ENCODE measurements at regions not wholly inside any gene's neighbourhood (a gene's known extent, or its start where the extent isn't known, plus 50 kb on each side); places are given as distances from the start of the nearest gene placed in this dataset.

DNA sequence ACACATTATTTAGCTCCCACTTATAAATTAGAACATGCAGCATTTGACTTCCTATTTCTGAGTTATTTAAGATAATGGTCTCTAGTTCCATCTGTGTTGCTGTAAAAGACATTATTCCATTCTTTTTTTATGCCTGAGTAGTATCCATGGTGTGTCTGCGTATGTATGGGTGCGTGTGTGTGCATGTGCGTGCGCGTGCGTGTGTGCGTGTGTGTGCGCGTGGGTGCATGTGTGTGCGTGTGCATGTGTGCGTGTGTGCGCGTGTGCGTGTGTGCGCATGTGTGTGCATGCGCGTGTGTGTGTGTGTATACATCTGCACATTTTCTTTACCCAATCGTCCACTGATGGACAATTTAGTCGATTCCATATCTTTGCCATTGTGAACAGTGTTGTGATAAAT, 479.4 kb upstream of the TMEM132C start:
- TF ChIP-seq, protein P1, sequence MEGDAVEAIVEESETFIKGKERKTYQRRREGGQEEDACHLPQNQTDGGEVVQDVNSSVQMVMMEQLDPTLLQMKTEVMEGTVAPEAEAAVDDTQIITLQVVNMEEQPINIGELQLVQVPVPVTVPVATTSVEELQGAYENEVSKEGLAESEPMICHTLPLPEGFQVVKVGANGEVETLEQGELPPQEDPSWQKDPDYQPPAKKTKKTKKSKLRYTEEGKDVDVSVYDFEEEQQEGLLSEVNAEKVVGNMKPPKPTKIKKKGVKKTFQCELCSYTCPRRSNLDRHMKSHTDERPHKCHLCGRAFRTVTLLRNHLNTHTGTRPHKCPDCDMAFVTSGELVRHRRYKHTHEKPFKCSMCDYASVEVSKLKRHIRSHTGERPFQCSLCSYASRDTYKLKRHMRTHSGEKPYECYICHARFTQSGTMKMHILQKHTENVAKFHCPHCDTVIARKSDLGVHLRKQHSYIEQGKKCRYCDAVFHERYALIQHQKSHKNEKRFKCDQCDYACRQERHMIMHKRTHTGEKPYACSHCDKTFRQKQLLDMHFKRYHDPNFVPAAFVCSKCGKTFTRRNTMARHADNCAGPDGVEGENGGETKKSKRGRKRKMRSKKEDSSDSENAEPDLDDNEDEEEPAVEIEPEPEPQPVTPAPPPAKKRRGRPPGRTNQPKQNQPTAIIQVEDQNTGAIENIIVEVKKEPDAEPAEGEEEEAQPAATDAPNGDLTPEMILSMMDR (IDR thresholded peaks at IDR 0.05), result no peak
- no peak for TF ChIP-seq POLR2A (IDR thresholded peaks at IDR 0.05)

Measured in adrenal gland (tissue), 5 donors.